ENCODE measurements at regions not wholly inside any gene's neighbourhood (a gene's known extent, or its start where the extent isn't known, plus 50 kb on each side); places are given as distances from the start of the nearest gene placed in this dataset.
A peak's percentile ranks its signal among the peaks of the same experiment; 100 is the strongest.
"Not testable (repeated sequence)": the region's sequence is repeated elsewhere in the genome, so short reads cannot be mapped to it uniquely, and the experiment has no call there.

- DNase-seq (ENCODE audit: low read depth): peak; percentile 21
Observed at GRCh38 chrX:848386-848785, 217.8 kb downstream of the SHOX start.

- no peak for DNase-seq (ENCODE audit: low read depth)
Observed at GRCh38 chrX:843306-843705, 212.7 kb downstream of the SHOX start.

GRCh38 chrX:840556-840955 is 210.0 kb downstream of the SHOX start:
- DNase-seq (ENCODE audit: low read depth): no peak

DNA sequence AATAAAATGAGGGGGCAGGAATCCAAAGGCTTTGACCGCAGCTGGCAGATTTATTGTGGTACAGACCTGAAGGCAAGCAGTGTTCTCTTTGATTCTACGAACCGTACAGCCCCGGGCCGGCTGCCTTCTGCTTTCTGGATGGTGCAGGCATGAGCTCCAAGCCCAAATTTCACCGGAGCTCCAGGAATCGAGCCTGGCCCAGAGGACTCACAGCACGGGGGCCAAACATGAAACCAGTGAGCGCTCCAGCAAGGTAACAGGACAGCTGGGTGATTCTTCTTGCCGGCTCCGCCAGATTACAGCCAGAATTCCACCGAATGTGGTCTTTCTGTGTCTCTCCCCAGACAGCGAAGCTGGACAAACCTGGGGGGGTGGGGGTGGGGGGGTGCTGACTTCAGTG is 208.1 kb downstream of the SHOX start:
- DNase-seq (ENCODE audit: low read depth): not testable (repeated sequence)

GRCh38 chrX:835857-836256 is 205.3 kb downstream of the SHOX start:
- not testable (repeated sequence) for DNase-seq (ENCODE audit: low read depth)

DNA sequence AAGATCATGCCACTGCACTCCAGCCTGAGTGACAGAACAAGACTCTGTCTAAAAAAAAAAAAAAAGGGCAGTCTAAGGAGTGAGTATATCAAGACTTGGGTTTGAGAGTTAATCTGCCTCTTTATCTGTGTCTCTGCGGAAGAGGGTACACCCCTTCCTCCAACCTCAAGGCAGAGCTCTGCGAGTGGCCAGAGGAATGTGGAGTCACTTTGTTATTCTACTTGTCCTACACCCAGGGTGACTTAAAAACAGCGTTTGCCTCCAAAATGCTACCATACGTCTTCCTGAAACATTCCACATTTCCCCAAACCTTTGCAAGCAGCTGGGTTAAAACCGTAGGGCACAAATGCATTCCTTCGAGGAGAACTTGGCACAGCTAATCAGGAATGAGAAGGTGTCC is 199.9 kb downstream of the SHOX start:
- no peak for DNase-seq (ENCODE audit: low read depth)

- no peak for DNase-seq (ENCODE audit: low read depth)
Observed at GRCh38 chrX:829145-829544, 198.6 kb downstream of the SHOX start.

GRCh38 chrX:828411-828959 is 197.9 kb downstream of the SHOX start:
- peak; percentile 81 for DNase-seq (ENCODE audit: low read depth)

GRCh38 chrX:826448-826847 is 195.9 kb downstream of the SHOX start:
- DNase-seq (ENCODE audit: low read depth): peak; percentile 90

GRCh38 chrX:825991-826390 is 195.4 kb downstream of the SHOX start:
- DNase-seq (ENCODE audit: low read depth): peak; percentile 97

GRCh38 chrX:823073-823472 is 192.5 kb downstream of the SHOX start:
- DNase-seq (ENCODE audit: low read depth): not testable (repeated sequence)

GRCh38 chrX:821327-822107 is 190.9 kb downstream of the SHOX start:
- peak; percentile 36 for DNase-seq (ENCODE audit: low read depth)

DNA sequence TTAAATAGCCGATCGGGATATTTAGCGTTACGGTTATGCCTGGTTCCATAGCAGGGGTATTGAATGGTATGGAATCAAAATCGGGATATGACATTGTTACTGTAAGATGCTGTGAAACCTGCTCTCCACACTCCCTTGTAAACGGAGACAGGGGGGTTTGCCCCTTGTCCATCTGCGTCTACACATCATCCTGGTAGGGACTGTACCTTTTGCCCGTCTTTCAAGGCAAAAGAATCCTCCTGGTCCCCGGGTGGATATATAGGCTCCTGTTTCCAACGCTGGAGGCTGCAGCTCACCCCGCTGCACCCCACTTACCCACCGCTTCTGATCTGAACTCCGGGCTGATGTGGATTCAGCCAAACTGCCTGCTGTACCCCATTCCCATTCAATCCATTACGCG is 189.1 kb downstream of the SHOX start:
- no peak for DNase-seq (ENCODE audit: low read depth)

DNA sequence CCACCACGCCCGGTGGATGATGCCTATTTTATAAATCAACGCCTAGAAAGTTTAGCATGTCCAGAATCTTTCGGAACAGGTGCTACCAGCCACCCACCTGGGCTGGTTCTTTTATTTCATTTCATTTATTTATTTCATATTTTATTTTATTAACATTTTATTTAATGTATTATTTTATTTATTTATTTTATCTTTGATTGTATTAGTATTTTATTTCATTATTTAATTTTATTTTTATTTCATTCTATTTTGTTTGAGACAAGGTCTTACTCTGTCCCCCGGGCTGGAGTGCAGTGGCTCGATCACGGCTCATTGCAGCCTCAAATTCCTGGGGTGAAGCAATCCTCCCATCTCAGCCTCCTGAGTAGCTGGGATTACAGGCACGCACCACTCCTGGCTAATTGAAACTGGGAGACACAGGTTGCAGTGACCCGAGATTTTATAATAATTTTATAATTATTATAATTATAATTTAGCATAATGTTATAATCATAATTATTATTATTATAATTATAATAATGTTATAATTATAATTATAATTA is 187.2 kb downstream of the SHOX start:
- no peak for DNase-seq (ENCODE audit: low read depth)

DNA sequence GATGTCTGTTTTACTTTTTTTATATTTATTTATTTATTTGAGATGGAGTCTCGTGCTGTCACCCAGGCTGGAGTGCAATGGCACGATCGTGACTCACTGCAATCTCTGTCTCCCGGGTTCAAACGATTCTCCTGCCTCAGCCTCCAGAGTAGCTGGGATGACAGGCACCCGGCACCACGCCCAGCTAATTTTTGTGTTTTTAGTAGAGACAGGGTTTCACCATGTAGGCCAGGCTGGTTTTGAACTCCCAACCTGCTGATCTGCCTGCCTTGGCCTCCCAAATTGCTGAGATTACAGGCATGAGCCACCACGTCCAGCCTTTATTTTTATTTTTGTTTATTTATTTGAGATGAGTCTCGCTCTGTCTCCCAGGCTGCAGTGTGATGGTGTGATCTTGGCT is 186.6 kb downstream of the SHOX start:
- not testable (repeated sequence) for DNase-seq (ENCODE audit: low read depth)

DNA sequence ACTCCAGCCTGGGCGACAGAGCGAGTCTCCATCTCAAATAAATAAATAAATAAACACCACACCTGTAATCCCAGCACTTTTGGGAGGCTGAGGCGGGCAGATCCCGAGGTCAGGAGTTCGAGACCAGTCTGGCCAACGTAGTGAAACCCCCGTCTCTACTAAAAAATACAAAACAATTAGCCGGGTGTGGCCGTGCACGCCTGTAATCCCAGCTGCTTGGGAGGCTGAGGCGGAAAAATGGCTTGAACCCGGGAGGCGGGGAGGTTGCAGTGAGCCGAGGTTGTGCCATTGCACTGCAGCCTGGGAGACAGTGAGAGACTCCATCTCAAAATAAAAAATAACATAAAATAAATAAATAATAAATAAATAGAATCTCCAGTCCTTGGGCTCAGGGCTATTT is 185.8 kb downstream of the SHOX start:
- DNase-seq (ENCODE audit: low read depth): no peak

- no peak for DNase-seq (ENCODE audit: low read depth)
Observed at GRCh38 chrX:810186-810585, 179.6 kb downstream of the SHOX start.

GRCh38 chrX:809081-809480 is 178.5 kb downstream of the SHOX start:
- DNase-seq (ENCODE audit: low read depth): no peak

DNA sequence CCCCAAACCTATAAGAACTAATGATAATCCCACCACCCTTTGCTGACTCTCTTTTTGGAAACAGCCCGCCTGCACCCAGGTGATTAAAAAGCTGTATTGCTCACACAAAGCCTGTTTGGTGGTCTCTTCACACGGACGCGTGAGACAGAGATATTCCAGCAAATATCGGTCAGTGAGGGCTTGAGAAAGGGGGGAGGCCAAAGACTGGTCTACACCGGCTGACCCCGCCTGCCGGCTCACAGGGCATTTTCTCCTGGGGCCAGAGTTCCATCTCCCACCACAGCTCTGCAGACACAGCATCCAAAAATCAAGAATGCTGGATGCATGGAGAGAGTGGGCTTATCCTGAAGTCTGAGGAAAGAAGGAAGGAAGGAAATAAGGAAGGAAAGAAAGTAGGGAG is 176.0 kb downstream of the SHOX start:
- DNase-seq (ENCODE audit: low read depth): no peak

GRCh38 chrX:805988-806387 is 175.4 kb downstream of the SHOX start:
- no peak for DNase-seq (ENCODE audit: low read depth)

DNA sequence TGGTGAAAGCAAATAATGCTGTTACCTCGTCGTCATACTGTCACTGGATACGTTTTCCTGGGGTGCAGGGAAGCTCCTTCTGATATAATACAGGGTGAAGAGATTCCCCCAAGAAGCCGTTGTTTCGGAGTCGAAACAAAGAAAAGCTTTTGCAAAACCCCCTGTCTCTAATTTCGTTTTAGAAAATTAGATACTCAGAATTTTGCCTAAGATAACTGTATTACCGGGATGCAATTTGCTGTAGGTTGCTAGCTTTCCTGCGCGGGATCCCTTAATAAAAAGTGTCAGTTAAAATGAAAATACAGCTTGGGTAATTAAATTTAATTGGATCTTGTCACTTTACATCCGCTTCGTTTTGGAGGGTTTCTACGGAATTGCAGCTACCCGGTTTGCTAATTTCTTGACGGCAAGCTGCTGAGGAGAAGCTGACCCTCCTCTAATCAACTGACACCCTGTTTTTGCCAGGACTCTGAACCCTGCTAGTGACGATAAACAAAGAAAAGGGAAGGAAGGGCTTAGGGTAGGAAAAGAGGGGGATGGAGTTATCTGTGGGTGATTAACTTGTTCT is 174.6 kb downstream of the SHOX start:
- no peak for DNase-seq (ENCODE audit: low read depth)

GRCh38 chrX:802846-803245 is 172.3 kb downstream of the SHOX start:
- DNase-seq (ENCODE audit: low read depth): no peak

GRCh38 chrX:799808-800207 is 169.2 kb downstream of the SHOX start:
- no peak for DNase-seq (ENCODE audit: low read depth)
